ENCODE measurements at regions not wholly inside any gene's neighbourhood (a gene's known extent, or its start where the extent isn't known, plus 50 kb on each side); places are given as distances from the start of the nearest gene placed in this dataset.

DNA sequence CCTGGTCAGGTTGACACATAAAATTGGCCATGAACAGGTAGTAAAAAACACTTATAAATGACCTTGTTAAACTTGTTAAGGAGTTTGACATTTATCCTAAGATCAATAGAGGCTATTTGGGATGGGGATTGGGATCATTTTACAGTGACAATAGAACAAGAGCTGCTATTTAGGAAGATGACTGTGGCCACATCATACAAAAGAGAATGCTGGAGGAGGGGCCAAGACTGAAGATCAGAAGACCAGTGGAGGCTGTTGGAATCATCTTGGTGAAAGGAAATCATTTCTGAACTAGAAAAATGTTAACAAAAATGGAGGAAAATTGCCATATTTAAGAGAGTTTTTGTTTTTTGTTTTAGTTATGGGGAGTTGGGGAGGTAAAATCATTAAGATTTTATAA lies 304.8 kb upstream of the TLE4 start:
- TF ChIP-seq, protein P1, sequence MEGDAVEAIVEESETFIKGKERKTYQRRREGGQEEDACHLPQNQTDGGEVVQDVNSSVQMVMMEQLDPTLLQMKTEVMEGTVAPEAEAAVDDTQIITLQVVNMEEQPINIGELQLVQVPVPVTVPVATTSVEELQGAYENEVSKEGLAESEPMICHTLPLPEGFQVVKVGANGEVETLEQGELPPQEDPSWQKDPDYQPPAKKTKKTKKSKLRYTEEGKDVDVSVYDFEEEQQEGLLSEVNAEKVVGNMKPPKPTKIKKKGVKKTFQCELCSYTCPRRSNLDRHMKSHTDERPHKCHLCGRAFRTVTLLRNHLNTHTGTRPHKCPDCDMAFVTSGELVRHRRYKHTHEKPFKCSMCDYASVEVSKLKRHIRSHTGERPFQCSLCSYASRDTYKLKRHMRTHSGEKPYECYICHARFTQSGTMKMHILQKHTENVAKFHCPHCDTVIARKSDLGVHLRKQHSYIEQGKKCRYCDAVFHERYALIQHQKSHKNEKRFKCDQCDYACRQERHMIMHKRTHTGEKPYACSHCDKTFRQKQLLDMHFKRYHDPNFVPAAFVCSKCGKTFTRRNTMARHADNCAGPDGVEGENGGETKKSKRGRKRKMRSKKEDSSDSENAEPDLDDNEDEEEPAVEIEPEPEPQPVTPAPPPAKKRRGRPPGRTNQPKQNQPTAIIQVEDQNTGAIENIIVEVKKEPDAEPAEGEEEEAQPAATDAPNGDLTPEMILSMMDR (IDR thresholded peaks at IDR 0.05), result no peak
- no peaks in the 10 kb centered on the region for H3K4me1 ChIP-seq
- DNase-seq, result no peak
- no peaks in the 10 kb centered on the region for H3K36me3 ChIP-seq
- no peak overlapping the region for H3K27ac ChIP-seq
- intact Hi-C loops (cut with DNase I; ENCODE audit: low total_unique reads), result no loop called here
- H3K9me3 ChIP-seq, result no peaks in the 10 kb centered on the region
- H3K4me3 ChIP-seq, result no peak overlapping the region
- no peaks in the 10 kb centered on the region for H3K27me3 ChIP-seq

DNA sequence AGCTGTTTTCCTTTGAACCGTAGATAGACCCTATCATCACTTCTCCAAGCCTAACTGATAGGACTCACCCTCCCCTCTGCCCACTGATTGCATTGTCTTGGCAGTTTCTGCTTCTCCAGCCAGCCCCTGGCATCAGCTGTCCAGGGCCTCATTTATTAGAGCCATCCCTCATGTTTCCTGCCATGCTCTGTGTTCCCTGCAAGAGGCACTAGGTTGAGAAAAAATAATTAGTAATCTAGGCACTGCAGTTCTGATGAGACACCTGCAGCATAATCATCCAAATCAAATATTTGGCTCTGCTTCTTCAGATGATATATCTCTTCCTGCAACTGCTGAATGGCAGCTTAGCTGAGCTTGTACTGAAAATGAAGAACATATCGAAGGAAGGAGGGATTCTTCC lies 303.0 kb upstream of the TLE4 start:
- no peaks in the 10 kb centered on the region for H3K27me3 ChIP-seq
- H3K36me3 ChIP-seq, result no peaks in the 10 kb centered on the region
- no peak for DNase-seq
- no peak overlapping the region for H3K27ac ChIP-seq
- no peak overlapping the region for H3K4me3 ChIP-seq
- no peaks in the 10 kb centered on the region for H3K4me1 ChIP-seq
- intact Hi-C loops (cut with DNase I; ENCODE audit: low total_unique reads), result no loop called here
- no peaks in the 10 kb centered on the region for H3K9me3 ChIP-seq
- TF ChIP-seq, protein P1 (IDR thresholded peaks at IDR 0.05), result no peak

DNA sequence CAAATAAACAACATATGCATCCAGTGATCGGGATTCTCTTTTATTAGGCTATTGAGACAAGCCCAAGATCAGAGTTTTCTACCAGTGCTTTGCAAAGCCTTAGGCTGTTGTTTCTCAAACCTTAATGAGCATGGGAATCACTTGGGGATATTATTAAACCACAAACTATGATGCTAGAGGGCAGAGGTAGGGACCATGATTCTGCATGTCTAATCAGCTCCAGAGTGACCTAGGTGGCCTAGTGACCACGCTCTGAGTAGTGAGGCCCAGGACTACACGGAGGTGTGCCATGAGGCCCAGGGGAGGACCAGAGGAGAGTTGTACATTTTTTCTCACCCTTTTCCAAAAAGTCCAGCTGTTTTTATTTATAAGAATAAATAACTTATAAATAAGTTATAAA lies 298.5 kb upstream of the TLE4 start:
- TF ChIP-seq, protein P1 (IDR thresholded peaks at IDR 0.05), result no peak
- no peak for DNase-seq
- no peaks in the 10 kb centered on the region for H3K27me3 ChIP-seq
- no peaks in the 10 kb centered on the region for H3K9me3 ChIP-seq
- H3K36me3 ChIP-seq, result no peaks in the 10 kb centered on the region
- no peak overlapping the region for H3K27ac ChIP-seq
- no peak overlapping the region for H3K4me3 ChIP-seq
- intact Hi-C loops (cut with DNase I; ENCODE audit: low total_unique reads), result no loop called here
- no peaks in the 10 kb centered on the region for H3K4me1 ChIP-seq

DNA sequence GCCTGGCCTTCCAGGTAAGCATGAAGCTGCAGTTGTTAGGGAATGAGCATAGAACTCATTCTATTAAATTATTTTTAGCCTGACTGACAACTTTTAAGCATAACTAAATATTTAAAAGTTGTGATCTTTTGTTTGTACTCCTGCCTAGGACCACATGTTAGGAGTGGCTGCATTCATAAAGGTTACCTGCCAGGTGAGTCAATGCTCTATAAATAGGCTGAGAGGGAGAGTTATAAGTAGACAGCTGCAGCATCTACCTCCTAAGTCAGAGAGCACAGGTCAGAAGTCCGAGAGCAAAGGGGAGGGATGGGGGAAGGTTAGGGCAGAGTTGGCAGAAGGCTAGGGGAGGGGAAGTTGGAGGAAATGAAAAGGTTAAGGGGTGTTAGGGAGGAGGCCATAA lies 292.4 kb upstream of the TLE4 start:
- Histone ChIP-seq H3K9me3 (no peaks in the 10 kb centered on the region), H3K27me3 (no peaks in the 10 kb centered on the region), H3K36me3 (no peaks in the 10 kb centered on the region), H3K27ac (no peak overlapping the region), H3K4me3 (no peak overlapping the region), H3K4me1 (no peaks in the 10 kb centered on the region)
- no peak for DNase-seq
- TF ChIP-seq, protein P1 (IDR thresholded peaks at IDR 0.05), result no peak
- intact Hi-C loops (cut with DNase I; ENCODE audit: low total_unique reads), result no loop called here

DNA sequence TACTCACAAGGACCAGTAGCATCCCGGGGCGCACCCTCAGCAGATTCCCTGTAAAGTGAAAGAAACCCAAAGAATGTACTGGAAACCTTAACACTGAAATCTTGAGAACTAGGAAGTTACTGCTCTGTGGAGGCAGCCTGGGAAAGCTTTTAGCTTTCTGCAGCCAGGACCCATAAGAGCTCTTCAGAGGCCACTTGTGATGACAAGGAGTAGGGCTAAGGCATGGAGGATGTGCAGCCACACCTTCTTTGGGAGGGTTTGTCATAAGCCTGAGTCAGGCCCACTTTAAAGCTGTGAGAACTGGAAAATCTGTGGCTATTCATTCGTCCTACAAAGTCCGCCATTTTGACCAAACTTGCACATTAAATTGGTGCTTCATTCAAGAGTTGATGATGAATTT lies 291.1 kb upstream of the TLE4 start:
- Histone ChIP-seq H3K4me3 (no peak overlapping the region), H3K36me3 (no peaks in the 10 kb centered on the region), H3K27me3 (no peaks in the 10 kb centered on the region), H3K4me1 (no peaks in the 10 kb centered on the region), H3K27ac (no peak overlapping the region), H3K9me3 (no peaks in the 10 kb centered on the region)
- no peak for DNase-seq
- TF ChIP-seq, protein P1 (IDR thresholded peaks at IDR 0.05), result no peak
- intact Hi-C loops (cut with DNase I; ENCODE audit: low total_unique reads), result no loop called here

DNA sequence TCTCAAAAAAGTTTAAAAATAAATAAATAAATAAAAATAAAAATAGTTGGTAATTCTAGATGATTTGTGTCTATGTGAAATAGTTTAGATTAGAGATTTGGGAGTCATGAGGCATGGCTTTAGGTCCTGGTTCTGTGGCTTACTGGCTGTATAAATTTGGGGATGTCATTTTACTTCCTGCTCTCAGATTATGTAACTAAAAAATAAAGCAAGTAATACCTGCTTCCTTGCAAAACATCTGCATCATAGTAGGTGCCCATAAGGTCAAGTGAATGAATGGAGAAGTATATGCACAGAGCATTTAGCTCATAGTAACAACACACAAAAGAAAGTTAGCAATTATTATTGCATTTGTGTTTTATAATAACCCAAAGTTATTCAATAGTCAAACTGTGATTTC lies 287.7 kb upstream of the TLE4 start:
- Histone ChIP-seq H3K27ac (no peak overlapping the region), H3K27me3 (no peaks in the 10 kb centered on the region), H3K36me3 (no peaks in the 10 kb centered on the region), H3K9me3 (no peaks in the 10 kb centered on the region), H3K4me1 (no peaks in the 10 kb centered on the region), H3K4me3 (no peak overlapping the region)
- DNase-seq, result no peak
- TF ChIP-seq, protein P1 (IDR thresholded peaks at IDR 0.05), result no peak
- intact Hi-C loops (cut with DNase I; ENCODE audit: low total_unique reads), result loop anchor here (1.0 kb wide), 1 partner anchor 25 kb away; no protein-coding TSS in a partner anchor
